ENCODE measurements at regions not wholly inside any gene's neighbourhood (a gene's known extent, or its start where the extent isn't known, plus 50 kb on each side); places are given as distances from the start of the nearest gene placed in this dataset.

GRCh38 chr12:67161322-67161918, 107.7 kb upstream of the CAND1 start:
- peak; percentile 31 to 43 for DNase-seq

- no peak for DNase-seq
These were observed 95.9 kb upstream of the CAND1 start for GRCh38 chr12:67173258-67173657.

GRCh38 chr12:67182551-67182950, 86.6 kb upstream of the CAND1 start:
- no peak for DNase-seq

- DNase-seq: peak; percentile 20 to 23
These were observed 75.5 kb upstream of the CAND1 start for GRCh38 chr12:67193704-67194103.

- DNase-seq: no peak
These were observed 68.8 kb upstream of the CAND1 start for GRCh38 chr12:67200386-67200785.

GRCh38 chr12:67202011-67202677, 67.0 kb upstream of the CAND1 start:
- DNase-seq: no peak

- DNase-seq: no peak
These were observed 66.5 kb upstream of the CAND1 start for GRCh38 chr12:67202678-67203012.

GRCh38 chr12:67208281-67209067, 60.7 kb upstream of the CAND1 start:
- DNase-seq: no peak

- no peak for DNase-seq
These were observed 58.1 kb upstream of the CAND1 start for GRCh38 chr12:67211029-67211428.

GRCh38 chr12:67211494-67211893, 57.7 kb upstream of the CAND1 start:
- DNase-seq: no peak

GRCh38 chr12:67217647-67218046, 51.5 kb upstream of the CAND1 start:
- no peak for DNase-seq
